Occipital lobe (tissue), 1 donor: ENCODE measurements at regions not wholly inside any gene's neighbourhood (a gene's known extent, or its start where the extent isn't known, plus 50 kb on each side); places are given as distances from the start of the nearest gene placed in this dataset.
"Not testable (repeated sequence)": the region's sequence is repeated elsewhere in the genome, so short reads cannot be mapped to it uniquely, and the experiment has no call there.

ENCODE experiments used
- DNase-seq: peaks from one replicate; lab custom pipeline; 2025; lab: John Stamatoyannopoulos, UW

DNA sequence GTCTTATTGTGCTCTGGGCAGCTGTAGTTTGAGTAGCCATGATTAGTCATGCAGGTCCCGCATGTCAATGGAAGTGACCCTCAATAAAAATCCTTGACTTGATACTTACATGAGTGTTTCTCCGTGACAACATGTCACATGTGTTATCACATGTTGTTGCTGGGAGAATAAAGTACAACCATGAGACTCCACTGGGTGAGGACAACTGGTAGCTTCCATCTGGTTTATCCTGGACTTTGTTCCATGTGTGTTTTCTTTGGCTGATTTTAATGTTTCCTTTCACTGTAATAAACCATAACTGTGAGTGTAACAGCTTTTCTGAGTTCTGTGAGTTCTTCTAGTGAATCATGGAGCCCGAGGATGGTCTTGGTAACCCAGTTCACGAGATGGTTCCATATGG is 63.1 kb upstream of the NDN start:
- DNase-seq, result no peak

DNA sequence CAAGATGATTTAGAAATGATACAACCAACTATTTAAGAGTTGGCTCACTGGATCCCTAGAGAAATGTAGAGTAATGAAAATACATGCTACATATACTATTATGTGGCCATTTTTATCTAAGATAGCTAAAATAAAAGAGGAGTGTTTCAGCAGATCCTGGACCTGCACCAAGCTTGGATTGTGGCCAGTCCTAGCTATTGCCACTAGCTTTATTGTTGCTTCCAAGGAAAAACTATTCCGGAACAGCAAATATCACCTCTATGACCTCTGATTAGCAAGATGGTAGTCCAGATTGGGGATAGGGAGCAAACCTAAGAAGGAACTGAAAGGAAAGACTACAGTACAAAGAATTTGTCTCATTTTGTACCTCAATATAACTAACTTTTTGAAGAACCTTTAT is 63.7 kb upstream of the NDN start:
- DNase-seq, result no peak

DNA sequence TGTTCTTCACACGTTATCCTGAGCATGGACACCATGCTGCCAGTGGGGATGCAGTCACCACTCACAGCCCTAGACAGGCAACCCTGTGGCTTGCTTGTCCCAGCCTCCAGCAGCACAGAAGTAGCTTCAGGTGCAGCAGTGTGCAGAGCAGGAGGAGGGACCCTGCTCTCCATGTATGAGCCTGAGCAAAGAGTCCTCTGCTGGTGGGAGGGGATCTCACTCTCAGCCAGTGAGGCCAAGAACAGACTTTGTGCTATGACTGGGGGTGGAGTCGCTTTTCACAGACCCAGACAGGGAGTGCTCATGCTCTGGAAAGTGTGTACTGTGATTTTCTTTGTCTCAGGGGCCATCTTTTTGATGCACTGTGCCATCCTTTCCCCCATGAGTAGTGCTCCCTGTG is 66.1 kb upstream of the NDN start:
- DNase-seq, result no peak

DNA sequence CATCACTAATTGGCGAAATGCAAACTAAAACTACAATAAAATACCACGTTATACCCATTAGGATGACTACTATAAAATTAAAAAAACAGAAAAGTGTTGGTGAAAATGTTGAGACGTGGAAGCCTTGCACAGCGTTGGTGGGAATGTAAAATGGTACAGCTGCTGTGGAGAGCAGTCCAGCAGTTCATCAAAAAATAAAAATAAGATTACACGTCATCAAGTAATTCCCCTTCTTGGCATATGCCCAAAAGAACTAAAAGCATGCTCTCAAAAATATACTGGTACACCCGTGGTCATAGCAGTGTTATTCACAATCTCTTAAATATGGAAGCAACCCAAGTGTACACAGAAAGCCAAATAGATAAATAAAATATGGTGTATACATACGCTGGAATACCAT is 71.8 kb upstream of the NDN start:
- no peak for DNase-seq

DNA sequence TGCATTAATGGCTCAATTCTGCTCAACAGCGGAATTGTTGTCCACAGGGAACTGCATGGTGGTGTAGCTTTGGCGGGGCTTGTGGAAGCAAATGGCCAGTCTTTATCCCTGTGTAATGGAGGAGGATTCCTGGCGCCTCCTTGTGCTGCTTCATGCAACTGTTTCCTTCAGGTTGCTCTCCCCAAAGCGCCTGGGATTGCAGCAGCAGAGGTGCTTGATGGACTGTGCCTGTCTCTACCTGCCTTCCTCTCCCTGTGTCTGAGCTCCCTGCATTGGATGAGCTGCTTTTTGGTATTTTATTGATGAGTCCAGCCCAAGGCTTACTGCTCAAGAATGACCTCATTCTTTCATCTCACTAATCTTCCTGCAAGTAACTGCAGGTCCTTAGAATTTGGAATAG is 72.9 kb upstream of the NDN start:
- DNase-seq, result no peak

DNA sequence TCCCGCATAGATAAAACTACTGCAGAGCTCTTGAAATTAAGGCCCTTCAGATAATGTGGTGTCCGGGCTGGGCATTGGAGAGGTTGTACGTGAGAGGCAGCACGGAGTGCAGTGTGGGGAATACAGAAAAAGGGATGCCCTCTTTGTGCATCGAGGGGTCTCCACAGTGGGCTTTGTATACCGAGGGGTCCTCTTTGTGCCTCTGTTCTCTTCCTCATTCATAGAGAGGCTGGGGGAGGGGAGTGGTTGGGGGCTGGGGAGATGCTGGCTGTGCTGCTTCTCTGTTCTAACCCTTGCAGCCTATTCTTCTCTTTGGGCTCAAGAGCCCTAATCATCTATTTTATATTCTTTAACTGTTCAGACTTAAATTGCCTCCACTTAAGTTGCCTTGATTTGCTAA is 74.3 kb upstream of the NDN start:
- DNase-seq, result no peak

DNA sequence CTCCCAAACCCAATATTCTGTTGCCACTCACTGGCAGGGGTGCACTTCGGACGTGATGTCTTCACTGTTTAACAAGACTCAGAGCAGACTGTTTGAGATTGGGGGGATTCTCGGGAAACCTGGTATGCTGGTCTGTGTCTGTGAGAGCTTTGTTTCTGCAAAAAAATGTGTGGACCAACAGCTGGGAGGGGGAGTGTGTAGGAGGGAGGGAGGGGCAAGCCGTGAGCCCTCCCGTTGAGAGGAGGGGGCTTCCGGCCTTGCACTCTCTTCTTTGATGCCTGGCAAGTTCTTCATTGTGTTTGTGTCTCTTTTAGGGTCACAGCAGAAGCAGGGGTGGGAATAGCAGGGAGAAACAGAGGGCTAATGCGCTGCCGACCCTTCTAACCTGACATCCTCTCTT is 74.9 kb upstream of the NDN start:
- no peak for DNase-seq

DNA sequence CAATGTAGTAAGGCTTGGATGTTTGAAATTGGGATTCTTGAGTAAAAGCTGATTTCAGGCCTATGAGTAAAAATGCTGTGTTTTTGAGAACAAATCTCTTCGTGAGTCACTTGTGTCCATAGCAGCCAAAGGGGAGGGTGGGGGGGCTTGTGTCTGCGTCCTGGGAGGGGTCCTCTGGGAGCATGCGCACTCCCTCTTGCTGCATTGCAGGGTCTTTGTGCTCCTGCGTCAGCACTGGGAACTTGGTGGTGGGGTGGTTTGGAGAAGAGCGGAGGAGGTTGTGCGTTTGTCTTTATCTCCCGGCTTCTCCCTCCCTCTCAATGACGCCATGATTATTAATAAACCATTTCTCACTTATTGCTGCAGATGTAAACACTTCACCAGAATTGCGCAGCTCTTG is 75.9 kb upstream of the NDN start:
- DNase-seq, result no peak

DNA sequence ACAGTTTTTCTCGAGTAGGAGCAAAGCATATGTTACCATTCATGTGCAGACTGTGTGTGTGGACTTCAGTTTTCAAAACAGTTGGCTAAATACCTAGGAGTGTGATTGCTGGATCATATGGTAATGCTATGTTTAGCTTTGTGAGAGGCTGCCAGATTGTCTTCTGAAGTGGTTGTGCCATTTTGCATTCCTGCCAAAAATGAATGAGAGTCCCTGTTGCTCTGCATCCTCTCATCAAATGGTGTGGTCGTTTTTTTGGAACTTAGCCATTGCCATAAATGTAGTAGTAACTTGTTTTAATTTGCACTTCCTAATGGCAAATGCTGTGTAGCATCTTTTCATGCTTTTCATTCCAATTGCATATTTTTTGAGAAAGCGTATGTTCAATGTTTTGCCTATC is 77.2 kb upstream of the NDN start:
- DNase-seq, result no peak

DNA sequence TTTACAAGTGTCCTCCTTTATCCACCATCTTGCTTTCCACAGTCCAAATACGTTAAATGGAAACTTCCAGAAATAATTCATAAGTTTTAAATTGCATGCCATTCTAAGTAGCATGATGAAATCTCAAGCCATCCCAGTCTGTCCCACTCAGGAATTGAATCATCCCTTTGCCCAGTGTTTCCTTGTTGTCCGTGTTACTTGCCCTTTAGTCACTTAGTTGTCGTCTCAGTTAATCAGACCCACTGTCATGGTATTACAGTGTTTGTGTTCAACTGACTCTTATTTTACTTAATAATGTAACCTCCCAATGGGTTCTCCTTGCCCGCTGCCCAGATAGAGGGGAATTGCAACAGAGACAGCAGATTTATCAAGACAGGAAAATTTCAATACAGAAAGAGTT is 77.6 kb upstream of the NDN start:
- DNase-seq, result no peak

DNA sequence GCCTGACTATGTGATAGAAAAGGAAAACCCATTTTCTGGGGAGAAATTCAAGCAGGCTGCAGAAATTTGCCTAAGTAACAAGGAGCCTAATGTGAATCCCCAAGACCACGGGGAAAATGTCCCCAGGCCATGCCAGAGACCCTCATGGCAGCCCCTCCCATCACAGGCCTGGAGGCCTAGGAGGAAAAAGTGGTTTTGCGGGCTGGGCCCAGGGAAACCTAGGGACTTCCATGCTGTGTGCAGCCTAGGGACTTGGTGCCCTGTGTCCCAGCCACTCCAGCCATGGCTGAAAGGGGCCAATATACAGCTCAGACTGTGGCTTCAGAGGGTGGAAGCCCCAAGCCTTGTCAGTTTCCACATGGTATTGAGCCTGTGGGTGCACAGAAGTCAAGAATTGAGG is 79.7 kb upstream of the NDN start:
- not testable (repeated sequence) for DNase-seq

DNA sequence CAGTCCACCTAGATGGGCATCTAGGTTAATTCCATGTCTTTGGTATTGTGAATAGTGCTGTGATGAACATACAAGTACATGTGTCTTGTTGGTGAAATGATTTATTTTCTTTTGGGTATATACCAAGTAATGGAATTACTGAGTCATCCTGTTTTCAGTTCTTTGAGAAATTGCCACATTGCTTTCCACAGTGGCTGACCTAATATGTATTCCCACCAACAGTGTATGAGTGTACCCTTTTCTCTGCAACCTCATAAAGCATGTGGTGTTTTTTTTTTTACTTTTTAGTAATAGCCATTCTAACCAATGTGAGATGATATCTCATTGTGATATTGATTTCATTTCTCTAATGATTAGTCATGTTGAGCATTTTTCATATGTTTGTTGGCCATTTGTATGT is 86.0 kb upstream of the NDN start:
- no peak for DNase-seq

DNA sequence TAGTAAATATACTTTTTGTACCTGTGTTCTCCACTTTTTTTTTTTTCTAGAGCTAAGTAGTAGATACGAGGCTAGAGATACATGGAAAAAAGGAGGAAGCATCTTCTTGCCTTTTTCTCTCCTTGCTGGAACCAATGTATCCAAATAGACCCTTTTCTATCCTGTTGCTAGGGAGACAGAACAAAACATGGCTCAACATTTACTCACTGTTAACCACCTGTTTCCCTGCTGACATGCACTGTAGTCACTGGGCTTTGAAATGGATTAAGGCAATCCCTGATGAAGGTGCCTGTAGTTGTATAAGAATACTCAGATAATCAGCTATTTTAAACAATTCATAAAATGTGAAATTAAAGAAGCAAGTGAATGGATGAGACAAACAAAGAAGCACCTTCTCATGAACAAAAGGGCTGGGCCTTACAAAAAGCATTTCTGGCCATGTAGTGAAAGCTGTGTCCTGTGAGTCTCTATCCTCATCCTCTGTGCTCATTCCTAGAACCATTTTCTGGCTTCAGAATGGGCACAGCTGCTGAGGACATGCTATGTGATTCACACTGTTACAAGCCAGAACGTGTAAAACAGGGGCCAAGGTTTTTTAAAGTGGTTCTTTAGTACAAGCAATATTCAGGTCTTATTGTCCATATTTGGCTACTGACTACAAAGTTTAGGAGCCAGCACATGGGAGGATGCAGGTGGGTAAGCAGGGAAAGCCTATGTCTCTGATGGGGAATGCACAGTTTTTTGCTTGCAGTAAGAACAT is 100.4 kb upstream of the NDN start:
- DNase-seq, result no peak

DNA sequence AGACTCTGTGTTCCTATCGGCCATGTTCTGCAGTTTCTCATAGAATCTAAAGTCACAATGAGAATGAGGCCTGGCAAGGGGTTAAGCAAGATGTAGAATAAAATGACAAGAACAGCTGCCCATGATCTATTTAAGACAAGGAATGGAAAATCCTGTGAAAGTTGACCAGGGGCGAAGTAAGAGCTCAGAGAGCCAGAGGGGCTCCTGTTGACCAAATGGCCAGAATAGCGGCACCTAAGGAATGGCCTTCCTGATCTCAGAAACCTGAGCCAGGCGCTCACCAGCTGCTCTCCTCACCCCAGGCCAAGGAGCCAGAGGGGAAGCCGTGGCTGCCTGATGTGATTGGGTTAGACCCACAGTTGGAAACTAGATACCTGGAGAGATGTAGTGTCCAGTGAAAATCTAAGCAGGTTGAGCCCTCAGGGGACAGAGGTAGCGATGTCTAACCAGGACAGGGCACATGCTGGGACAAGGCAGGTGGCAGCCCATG is 106.1 kb upstream of the NDN start:
- no peak for DNase-seq

DNA sequence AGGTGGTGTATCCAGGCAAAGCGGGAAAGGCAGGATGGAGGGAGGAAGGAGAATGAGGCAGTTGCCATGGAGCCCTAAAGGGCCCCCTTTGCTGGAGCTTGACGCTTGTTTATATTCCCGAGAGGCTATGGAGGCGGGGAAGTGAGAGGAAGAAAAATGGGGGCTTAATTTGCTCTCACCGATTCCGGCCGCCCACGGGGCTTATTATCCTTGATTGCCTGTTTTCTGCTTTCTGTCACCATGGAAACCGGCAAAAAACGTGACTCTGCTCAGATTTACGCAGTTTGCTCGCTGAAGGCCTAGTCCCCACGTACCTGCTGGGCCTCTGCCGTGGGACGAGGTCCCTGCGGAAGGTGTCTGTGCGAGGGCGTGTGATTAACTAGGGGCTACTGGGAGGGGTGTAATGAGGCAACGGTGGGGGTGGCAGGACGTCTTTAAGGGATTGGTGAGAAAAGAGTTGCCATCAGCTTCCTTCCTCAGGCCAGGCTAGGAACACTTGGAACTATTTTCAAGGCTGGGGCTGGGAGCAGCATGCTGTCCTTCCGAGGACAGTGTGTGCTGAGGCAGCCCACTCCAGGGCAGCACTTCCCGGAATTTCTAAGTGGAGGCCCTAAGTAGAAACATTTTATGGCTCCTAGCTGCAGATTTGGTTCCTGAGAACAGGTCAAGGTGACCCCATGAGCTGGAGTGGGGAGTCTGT is 110.8 kb upstream of the NDN start:
- DNase-seq, result peak; percentile 3

DNA sequence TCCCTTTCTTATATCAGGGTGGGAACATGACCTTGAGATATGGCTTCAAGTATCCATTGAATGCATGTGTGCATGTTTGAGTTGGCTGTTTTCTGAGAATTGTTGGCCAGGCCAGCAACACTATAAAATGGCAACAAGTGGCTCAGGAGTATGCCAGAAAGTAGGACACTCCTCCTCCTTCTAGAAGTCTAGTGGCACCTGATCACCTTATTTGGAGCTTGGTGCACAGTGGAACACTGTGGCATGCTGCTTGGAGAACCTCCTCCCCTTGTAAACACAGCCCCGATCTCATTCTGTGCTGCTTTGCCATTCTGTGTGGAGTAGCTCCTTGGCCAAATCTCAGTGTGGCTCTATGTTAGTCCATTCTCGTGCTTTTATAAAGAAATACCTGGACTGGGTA is 114.8 kb upstream of the NDN start:
- DNase-seq, result no peak

DNA sequence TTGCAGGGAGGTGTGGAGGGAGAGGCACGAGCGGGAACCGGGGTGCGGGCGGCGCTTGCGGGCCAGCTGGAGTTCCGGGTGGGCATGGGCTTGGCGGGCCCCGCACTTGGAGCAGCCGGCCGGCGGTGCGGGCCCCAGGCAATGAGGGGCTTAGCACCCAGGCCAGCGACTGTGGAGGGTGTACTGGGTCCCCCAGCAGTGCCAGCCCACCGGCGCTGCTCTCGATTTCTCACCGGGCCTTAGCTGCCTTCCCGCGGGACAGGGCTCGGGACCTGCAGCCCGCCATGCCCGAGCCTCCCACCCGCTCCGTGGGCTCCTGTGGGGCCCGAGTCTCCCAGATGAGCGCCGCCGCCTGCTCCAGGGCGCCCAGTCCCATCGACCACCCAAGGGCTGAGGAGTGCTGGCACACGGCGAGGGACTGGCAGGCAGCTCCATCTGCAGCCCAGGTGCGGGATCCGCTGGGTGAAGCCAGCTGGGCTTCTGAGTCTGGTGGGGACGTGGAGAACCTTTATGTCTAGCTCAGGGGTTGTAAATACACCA is 115.9 kb upstream of the NDN start:
- DNase-seq, result not testable (repeated sequence)

DNA sequence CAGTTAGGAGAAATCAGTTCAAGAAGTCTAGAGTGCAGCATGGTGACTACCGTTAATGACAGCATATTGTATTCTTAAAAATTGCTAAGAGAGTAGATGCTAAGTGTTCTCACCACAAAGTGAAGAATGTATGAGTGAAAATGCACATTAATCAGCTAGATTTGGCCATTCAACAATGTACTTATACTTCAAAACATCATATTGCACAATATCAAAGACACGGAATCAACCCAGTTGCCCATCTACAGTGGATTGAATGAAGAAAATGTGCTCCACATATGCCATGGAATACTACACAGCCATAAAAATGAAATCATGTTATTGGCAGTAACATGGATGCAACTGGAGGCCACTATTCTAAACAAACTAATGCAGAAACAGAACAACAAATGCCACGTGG is 119.9 kb upstream of the NDN start:
- DNase-seq, result no peak

DNA sequence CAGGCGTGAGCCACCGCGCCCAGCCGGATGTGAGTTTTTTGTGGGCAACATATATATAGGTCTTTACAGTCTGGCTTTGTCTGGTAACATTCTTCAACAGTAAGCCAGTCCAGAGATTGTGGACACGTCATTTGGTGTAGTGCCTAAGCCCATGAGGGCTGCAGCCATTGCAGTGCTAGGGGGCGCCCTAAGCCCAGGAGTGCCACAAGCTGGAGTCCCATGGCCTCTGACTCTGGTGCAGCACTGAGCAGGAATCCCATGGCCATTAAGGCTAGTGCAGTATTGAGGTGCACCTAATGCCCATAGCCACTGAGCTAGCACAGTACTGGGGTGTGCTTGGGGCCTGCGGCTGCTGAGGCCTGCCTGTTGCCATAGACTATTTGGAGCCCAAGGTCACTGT is 136.4 kb upstream of the NDN start:
- DNase-seq, result no peak

DNA sequence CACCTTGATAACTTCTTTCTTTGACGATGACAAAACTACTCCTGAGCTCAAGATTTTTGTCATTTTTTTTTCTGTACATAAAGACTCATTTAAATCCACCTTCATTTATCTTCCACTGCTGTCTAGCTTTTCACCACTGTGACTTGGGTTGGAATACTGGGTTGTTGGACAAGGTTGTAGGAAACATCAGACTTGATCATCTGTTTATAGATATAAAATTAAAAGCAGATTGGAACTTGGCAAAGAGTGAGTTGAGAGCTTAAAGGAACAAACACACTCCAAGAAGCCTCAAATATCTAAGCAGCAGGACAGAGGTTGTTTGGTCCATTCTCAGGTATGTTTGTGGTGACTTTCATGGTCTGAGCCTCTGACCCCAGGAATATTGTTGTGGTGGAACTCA is 141.7 kb upstream of the NDN start:
- no peak for DNase-seq

DNA sequence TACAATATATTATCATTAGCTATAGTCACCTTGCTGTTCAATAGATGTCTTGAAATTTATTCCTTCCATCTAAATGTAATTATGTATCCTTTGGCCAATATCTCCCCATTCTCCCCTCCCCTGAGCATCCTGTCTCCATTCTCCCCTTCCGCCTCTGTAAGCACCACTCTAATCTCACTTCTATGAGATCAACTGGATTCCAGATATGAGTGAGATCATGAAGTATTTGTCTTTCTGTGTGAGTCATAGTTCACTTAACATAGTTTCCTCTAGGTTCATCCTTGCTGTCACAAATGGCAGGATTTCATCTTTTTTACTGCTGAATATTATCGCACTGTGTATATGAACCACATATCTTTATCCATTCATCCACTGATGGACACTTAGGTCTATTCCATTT is 148.8 kb upstream of the NDN start:
- DNase-seq, result no peak

DNA sequence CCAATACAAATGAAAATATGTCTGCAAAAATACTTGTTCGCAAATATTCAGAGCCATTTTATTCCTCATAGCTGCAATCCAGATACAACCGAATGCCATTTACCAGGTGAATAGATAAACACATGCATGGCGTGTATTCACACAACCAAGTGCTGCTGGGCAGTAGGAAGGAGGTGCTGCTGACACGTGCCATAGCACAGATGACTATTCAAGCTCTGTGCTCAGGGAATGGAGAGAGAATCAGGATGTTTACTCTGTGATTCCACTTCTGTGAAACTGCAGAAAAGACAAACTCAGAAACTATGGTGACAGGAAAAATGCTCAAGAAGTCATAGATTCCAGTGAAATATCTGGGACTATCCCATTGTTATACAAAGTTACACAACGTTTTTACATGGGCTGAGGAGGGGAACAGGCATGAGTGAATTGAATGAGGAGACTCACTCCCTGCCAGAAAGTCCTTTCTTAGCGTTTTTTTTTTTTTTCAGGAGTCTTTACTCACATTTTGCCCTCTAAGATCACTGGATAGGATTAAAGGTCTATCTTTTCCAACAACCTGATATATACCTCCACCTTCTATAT is 152.9 kb upstream of the NDN start:
- no peak for DNase-seq

DNA sequence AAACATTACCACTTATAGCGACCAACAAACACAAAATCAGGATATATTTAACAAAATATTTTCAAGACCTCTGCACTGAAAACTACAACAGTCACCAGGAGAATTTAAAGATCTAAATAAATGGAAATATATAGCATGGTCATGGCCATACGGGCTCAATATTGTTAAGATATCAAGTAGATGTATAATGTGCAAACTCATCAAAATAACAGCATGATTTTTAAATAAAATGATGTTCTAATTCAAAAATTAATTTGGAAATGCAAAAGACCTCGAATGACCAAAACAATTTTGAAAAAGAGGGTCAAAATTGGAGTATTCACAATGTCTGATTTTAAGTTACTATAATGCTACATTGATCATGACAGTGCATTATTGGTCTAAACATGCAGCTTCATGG is 159.1 kb upstream of the NDN start:
- DNase-seq, result no peak
